ENCODE measurements at regions not wholly inside any gene's neighbourhood (a gene's known extent, or its start where the extent isn't known, plus 50 kb on each side); places are given as distances from the start of the nearest gene placed in this dataset.

DNA sequence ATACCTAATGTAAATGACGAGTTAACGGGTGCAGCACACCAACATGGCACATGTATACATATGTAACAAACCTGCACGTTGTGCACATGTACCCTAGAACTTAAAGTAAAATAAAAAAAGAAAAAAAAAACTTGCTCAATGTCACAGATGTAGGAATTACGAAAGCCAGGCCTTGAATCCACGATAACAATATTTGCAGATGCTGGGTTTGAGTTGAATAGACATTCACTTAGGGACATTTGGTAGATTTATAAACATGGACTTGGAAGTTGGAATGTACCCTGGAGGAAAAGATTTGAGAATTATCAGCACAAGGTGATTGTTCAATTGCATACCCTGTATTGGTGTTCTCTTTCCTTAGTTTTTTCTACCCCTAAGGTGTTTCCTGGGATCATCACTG lies 260.2 kb upstream of the PEX5L start (continued):
- TF ChIP-seq, protein P1, sequence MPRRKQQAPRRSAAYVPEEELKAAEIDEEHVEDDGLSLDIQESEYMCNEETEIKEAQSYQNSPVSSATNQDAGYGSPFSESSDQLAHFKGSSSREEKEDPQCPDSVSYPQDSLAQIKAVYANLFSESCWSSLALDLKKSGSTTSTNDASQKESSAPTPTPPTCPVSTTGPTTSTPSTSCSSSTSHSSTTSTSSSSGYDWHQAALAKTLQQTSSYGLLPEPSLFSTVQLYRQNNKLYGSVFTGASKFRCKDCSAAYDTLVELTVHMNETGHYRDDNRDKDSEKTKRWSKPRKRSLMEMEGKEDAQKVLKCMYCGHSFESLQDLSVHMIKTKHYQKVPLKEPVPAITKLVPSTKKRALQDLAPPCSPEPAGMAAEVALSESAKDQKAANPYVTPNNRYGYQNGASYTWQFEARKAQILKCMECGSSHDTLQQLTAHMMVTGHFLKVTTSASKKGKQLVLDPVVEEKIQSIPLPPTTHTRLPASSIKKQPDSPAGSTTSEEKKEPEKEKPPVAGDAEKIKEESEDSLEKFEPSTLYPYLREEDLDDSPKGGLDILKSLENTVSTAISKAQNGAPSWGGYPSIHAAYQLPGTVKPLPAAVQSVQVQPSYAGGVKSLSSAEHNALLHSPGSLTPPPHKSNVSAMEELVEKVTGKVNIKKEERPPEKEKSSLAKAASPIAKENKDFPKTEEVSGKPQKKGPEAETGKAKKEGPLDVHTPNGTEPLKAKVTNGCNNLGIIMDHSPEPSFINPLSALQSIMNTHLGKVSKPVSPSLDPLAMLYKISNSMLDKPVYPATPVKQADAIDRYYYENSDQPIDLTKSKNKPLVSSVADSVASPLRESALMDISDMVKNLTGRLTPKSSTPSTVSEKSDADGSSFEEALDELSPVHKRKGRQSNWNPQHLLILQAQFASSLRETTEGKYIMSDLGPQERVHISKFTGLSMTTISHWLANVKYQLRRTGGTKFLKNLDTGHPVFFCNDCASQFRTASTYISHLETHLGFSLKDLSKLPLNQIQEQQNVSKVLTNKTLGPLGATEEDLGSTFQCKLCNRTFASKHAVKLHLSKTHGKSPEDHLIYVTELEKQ (CRISPR knock-in tag; IDR thresholded peaks at IDR 0.05), result no peak
- TF ChIP-seq, protein P2, sequence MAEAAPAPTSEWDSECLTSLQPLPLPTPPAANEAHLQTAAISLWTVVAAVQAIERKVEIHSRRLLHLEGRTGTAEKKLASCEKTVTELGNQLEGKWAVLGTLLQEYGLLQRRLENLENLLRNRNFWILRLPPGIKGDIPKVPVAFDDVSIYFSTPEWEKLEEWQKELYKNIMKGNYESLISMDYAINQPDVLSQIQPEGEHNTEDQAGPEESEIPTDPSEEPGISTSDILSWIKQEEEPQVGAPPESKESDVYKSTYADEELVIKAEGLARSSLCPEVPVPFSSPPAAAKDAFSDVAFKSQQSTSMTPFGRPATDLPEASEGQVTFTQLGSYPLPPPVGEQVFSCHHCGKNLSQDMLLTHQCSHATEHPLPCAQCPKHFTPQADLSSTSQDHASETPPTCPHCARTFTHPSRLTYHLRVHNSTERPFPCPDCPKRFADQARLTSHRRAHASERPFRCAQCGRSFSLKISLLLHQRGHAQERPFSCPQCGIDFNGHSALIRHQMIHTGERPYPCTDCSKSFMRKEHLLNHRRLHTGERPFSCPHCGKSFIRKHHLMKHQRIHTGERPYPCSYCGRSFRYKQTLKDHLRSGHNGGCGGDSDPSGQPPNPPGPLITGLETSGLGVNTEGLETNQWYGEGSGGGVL (CRISPR knock-in tag; IDR thresholded peaks at IDR 0.05), result no peak

DNA sequence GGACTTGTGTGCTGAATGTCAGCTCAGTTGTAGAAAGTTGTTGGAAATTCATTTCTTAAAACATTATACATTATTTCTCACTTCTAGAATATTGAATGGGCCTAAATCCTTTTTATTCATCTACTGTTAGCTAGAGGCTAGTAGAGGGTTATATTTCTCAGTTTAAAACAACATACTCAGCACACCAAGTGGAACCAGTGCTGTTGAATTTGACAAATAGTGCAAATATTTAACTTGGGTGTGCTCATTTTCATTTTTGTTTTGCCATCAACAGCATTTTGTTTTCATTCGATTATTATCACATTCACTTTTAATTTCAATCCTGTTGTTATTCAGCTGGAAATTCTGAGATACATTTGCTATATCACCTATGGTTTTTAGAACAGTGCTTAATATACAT lies 269.4 kb upstream of the PEX5L start:
- 0% methylated on average over 1 of the region's 1 CpG for WGBS (ENCODE audit: insufficient coverage, low coverage, missing lambda C conversion rate)
- no peaks in the 10 kb centered on the region for H3K27me3 ChIP-seq (ENCODE audit: control insufficient read depth in 2 of 2, insufficient read depth in 2 of 2, low read length in 2 of 2)
- no peak overlapping the region for H3K9ac ChIP-seq (ENCODE audit: insufficient read depth in 1 of 2, low read depth in 2 of 2, low read length in 2 of 2)
- H3K27ac ChIP-seq (ENCODE audit: extremely low read depth, low read depth, low read length), result no peak overlapping the region
- ATAC-seq (no peak), DNase-seq (ENCODE audit: extremely low read depth in 1 of 4, low spot score in 3 of 4) (no peak), FAIRE-seq (no peak)
- H3K9me3 ChIP-seq (replicated peaks; ENCODE audit: control insufficient read depth, insufficient read depth, low read depth, low read length), result no peaks in the 10 kb centered on the region; the same call in 1 of the 2 replicates
- CTCF ChIA-PET (ENCODE audit: low intra/inter-chr PET ratio), result no interaction called here
- no peaks in the 10 kb centered on the region for H3K4me1 ChIP-seq (replicated peaks in 1 of 2; ENCODE audit: control insufficient read depth in 2 of 2, insufficient read depth in 2 of 2, low read length in 2 of 2)
- no TSS peak for BruUV-seq (replicated peaks)
- no peaks in the 10 kb centered on the region for H4K20me1 ChIP-seq (replicated peaks; ENCODE audit: control insufficient read depth, insufficient read depth, low read length)
- H3K9me1 ChIP-seq (ENCODE audit: control insufficient read depth, insufficient read depth, low read length), result no peaks in the 10 kb centered on the region
- H2AFZ ChIP-seq (ENCODE audit: low read depth, low read length), result no peak overlapping the region
- H3K4me3 ChIP-seq, result no peak overlapping the region
- H3K79me2 ChIP-seq (ENCODE audit: control insufficient read depth, insufficient read depth, low read length), result no peaks in the 10 kb centered on the region
- in situ Hi-C loops (cut with MboI), result no loop called here
- intact Hi-C loops (cut with micrococcal nuclease), result no loop called here
- no peaks in the 10 kb centered on the region for H3K36me3 ChIP-seq (ENCODE audit: control insufficient read depth, insufficient read depth, low read length)
- POLR2A ChIA-PET, result no interaction called here
- no peak overlapping the region for H3K4me2 ChIP-seq (ENCODE audit: insufficient read depth, low read length)
- TF ChIP-seq TCF7 (IDR thresholded peaks at IDR 0.05; ENCODE audit: borderline replicate concordance), result no peak
- TF ChIP-seq FOXK2 (conservative IDR thresholded peaks at IDR 0.05 in 1 of 2, IDR thresholded peaks at IDR 0.05 in 1 of 2; ENCODE audit: low read depth in 2 of 2), result no peak
- TF ChIP-seq, protein P3, sequence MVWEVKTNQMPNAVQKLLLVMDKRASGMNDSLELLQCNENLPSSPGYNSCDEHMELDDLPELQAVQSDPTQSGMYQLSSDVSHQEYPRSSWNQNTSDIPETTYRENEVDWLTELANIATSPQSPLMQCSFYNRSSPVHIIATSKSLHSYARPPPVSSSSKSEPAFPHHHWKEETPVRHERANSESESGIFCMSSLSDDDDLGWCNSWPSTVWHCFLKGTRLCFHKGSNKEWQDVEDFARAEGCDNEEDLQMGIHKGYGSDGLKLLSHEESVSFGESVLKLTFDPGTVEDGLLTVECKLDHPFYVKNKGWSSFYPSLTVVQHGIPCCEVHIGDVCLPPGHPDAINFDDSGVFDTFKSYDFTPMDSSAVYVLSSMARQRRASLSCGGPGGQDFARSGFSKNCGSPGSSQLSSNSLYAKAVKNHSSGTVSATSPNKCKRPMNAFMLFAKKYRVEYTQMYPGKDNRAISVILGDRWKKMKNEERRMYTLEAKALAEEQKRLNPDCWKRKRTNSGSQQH (CRISPR knock-in tag; IDR thresholded peaks at IDR 0.05), result no peak
- TF ChIP-seq PRDM10 (IDR thresholded peaks at IDR 0.05; ENCODE audit: partially characterized antibody), result no peak
- no peak for TF ChIP-seq CHCHD3 (CRISPR knock-in tag; IDR thresholded peaks at IDR 0.05)
- no peak for TF ChIP-seq MYNN (IDR thresholded peaks at IDR 0.05)
- TF ChIP-seq MYNN (CRISPR knock-in tag; IDR thresholded peaks at IDR 0.05), result no peak
- TF ChIP-seq FOXJ3 (CRISPR knock-in tag; IDR thresholded peaks at IDR 0.05), result no peak
- no peak for TF ChIP-seq CREB1 (IDR thresholded peaks at IDR 0.05)
- TF ChIP-seq CREB1 (CRISPR knock-in tag; IDR thresholded peaks at IDR 0.05), result no peak
